ENCODE measurements at regions not wholly inside any gene's neighbourhood (a gene's known extent, or its start where the extent isn't known, plus 50 kb on each side); places are given as distances from the start of the nearest gene placed in this dataset.

- no peak overlapping the region for H3K9ac ChIP-seq (ENCODE audit: low read length)
- no peaks in the 10 kb centered on the region for H3K36me3 ChIP-seq (ENCODE audit: control insufficient read depth, insufficient read depth, low read length)
- H3K27me3 ChIP-seq (ENCODE audit: control insufficient read depth, insufficient read depth, low read length): no peaks in the 10 kb centered on the region
- H3K4me3 ChIP-seq (ENCODE audit: low read length): no peak overlapping the region
- H3K4me1 ChIP-seq (ENCODE audit: control insufficient read depth, insufficient read depth, low read length): no peaks in the 10 kb centered on the region
- H3K27ac ChIP-seq (ENCODE audit: low read depth, low read length): no peak overlapping the region
Measured at GRCh38 chr12:94039199-94039840, 109.1 kb upstream of the PLXNC1 start.

GRCh38 chr12:94039914-94040313, 108.5 kb upstream of the PLXNC1 start:
- Histone ChIP-seq H3K27ac (ENCODE audit: low read depth, low read length) (no peak overlapping the region), H3K36me3 (ENCODE audit: control insufficient read depth, insufficient read depth, low read length) (no peaks in the 10 kb centered on the region), H3K4me1 (ENCODE audit: control insufficient read depth, insufficient read depth, low read length) (no peaks in the 10 kb centered on the region), H3K27me3 (ENCODE audit: control insufficient read depth, insufficient read depth, low read length) (no peaks in the 10 kb centered on the region), H3K4me3 (ENCODE audit: low read length) (no peak overlapping the region), H3K9ac (ENCODE audit: low read length) (no peak overlapping the region)

GRCh38 chr12:94041850-94042249, 106.5 kb upstream of the PLXNC1 start:
- Histone ChIP-seq H3K36me3 (ENCODE audit: control insufficient read depth, insufficient read depth, low read length) (no peaks in the 10 kb centered on the region), H3K27me3 (ENCODE audit: control insufficient read depth, insufficient read depth, low read length) (no peaks in the 10 kb centered on the region), H3K9ac (ENCODE audit: low read length) (no peak overlapping the region), H3K27ac (ENCODE audit: low read depth, low read length) (no peak overlapping the region), H3K4me1 (ENCODE audit: control insufficient read depth, insufficient read depth, low read length) (no peaks in the 10 kb centered on the region), H3K4me3 (ENCODE audit: low read length) (no peak overlapping the region)

GRCh38 chr12:94042321-94042720, 106.1 kb upstream of the PLXNC1 start:
- no peak overlapping the region for H3K4me3 ChIP-seq (ENCODE audit: low read length)
- H3K9ac ChIP-seq (ENCODE audit: low read length): no peak overlapping the region
- H3K4me1 ChIP-seq (ENCODE audit: control insufficient read depth, insufficient read depth, low read length): no peaks in the 10 kb centered on the region
- no peak overlapping the region for H3K27ac ChIP-seq (ENCODE audit: low read depth, low read length)
- H3K27me3 ChIP-seq (ENCODE audit: control insufficient read depth, insufficient read depth, low read length): no peaks in the 10 kb centered on the region
- H3K36me3 ChIP-seq (ENCODE audit: control insufficient read depth, insufficient read depth, low read length): no peaks in the 10 kb centered on the region

GRCh38 chr12:94046626-94047410, 101.6 kb upstream of the PLXNC1 start:
- Histone ChIP-seq H3K36me3 (ENCODE audit: control insufficient read depth, insufficient read depth, low read length) (no peaks in the 10 kb centered on the region), H3K4me1 (ENCODE audit: control insufficient read depth, insufficient read depth, low read length) (peaks cover 7% of the 10 kb centered on the region), H3K9ac (ENCODE audit: low read length) (no peak overlapping the region), H3K4me3 (ENCODE audit: low read length) (no peak overlapping the region), H3K27me3 (ENCODE audit: control insufficient read depth, insufficient read depth, low read length) (no peaks in the 10 kb centered on the region), H3K27ac (ENCODE audit: low read depth, low read length) (no peak overlapping the region)

GRCh38 chr12:94047781-94048567, 100.4 kb upstream of the PLXNC1 start:
- Histone ChIP-seq H3K4me1 (ENCODE audit: control insufficient read depth, insufficient read depth, low read length) (peaks cover 7% of the 10 kb centered on the region), H3K4me3 (ENCODE audit: low read length) (no peak overlapping the region), H3K36me3 (ENCODE audit: control insufficient read depth, insufficient read depth, low read length) (no peaks in the 10 kb centered on the region), H3K27ac (ENCODE audit: low read depth, low read length) (no peak overlapping the region), H3K27me3 (ENCODE audit: control insufficient read depth, insufficient read depth, low read length) (no peaks in the 10 kb centered on the region), H3K9ac (ENCODE audit: low read length) (no peak overlapping the region)

GRCh38 chr12:94048757-94049156, 99.6 kb upstream of the PLXNC1 start:
- H3K9ac ChIP-seq (ENCODE audit: low read length): no peak overlapping the region
- H3K27me3 ChIP-seq (ENCODE audit: control insufficient read depth, insufficient read depth, low read length): no peaks in the 10 kb centered on the region
- H3K36me3 ChIP-seq (ENCODE audit: control insufficient read depth, insufficient read depth, low read length): no peaks in the 10 kb centered on the region
- H3K27ac ChIP-seq (ENCODE audit: low read depth, low read length): no peak overlapping the region
- H3K4me3 ChIP-seq (ENCODE audit: low read length): no peak overlapping the region
- peaks cover 7% of the 10 kb centered on the region for H3K4me1 ChIP-seq (ENCODE audit: control insufficient read depth, insufficient read depth, low read length)

GRCh38 chr12:94049718-94050117, 98.7 kb upstream of the PLXNC1 start:
- H3K27me3 ChIP-seq (ENCODE audit: control insufficient read depth, insufficient read depth, low read length): no peaks in the 10 kb centered on the region
- no peak overlapping the region for H3K9ac ChIP-seq (ENCODE audit: low read length)
- H3K36me3 ChIP-seq (ENCODE audit: control insufficient read depth, insufficient read depth, low read length): no peaks in the 10 kb centered on the region
- H3K27ac ChIP-seq (ENCODE audit: low read depth, low read length): no peak overlapping the region
- H3K4me1 ChIP-seq (ENCODE audit: control insufficient read depth, insufficient read depth, low read length): peaks cover 7% of the 10 kb centered on the region
- H3K4me3 ChIP-seq (ENCODE audit: low read length): no peak overlapping the region

GRCh38 chr12:94053676-94054075, 94.7 kb upstream of the PLXNC1 start:
- no peaks in the 10 kb centered on the region for H3K4me1 ChIP-seq (ENCODE audit: control insufficient read depth, insufficient read depth, low read length)
- H3K36me3 ChIP-seq (ENCODE audit: control insufficient read depth, insufficient read depth, low read length): no peaks in the 10 kb centered on the region
- no peaks in the 10 kb centered on the region for H3K27me3 ChIP-seq (ENCODE audit: control insufficient read depth, insufficient read depth, low read length)
- H3K9ac ChIP-seq (ENCODE audit: low read length): no peak overlapping the region
- no peak overlapping the region for H3K27ac ChIP-seq (ENCODE audit: low read depth, low read length)
- no peak overlapping the region for H3K4me3 ChIP-seq (ENCODE audit: low read length)

GRCh38 chr12:94055528-94055927, 92.8 kb upstream of the PLXNC1 start:
- no peak overlapping the region for H3K9ac ChIP-seq (ENCODE audit: low read length)
- H3K27ac ChIP-seq (ENCODE audit: low read depth, low read length): no peak overlapping the region
- no peaks in the 10 kb centered on the region for H3K36me3 ChIP-seq (ENCODE audit: control insufficient read depth, insufficient read depth, low read length)
- H3K4me1 ChIP-seq (ENCODE audit: control insufficient read depth, insufficient read depth, low read length): no peaks in the 10 kb centered on the region
- H3K27me3 ChIP-seq (ENCODE audit: control insufficient read depth, insufficient read depth, low read length): no peaks in the 10 kb centered on the region
- H3K4me3 ChIP-seq (ENCODE audit: low read length): no peak overlapping the region

- Histone ChIP-seq H3K27me3 (ENCODE audit: control insufficient read depth, insufficient read depth, low read length) (no peaks in the 10 kb centered on the region), H3K4me3 (ENCODE audit: low read length) (no peak overlapping the region), H3K4me1 (ENCODE audit: control insufficient read depth, insufficient read depth, low read length) (no peaks in the 10 kb centered on the region), H3K36me3 (ENCODE audit: control insufficient read depth, insufficient read depth, low read length) (no peaks in the 10 kb centered on the region), H3K27ac (ENCODE audit: low read depth, low read length) (no peak overlapping the region), H3K9ac (ENCODE audit: low read length) (no peak overlapping the region)
Measured at GRCh38 chr12:94056419-94057158, 91.8 kb upstream of the PLXNC1 start.

Data from rectal smooth muscle tissue (tissue), 1 donor.